GM19043 (cell line): ENCODE measurements at regions not wholly inside any gene's neighbourhood (a gene's known extent, or its start where the extent isn't known, plus 50 kb on each side); places are given as distances from the start of the nearest gene placed in this dataset.

Experiments used
- ATAC-seq: cut with Tn5 transposase; IDR thresholded peaks from one replicate; pipeline ENCODE4 v1.9.1; 2021; ENCODE audit warnings: low read depth; ENCODE audit not compliant: unreplicated experiment

GRCh38 chr18:23341983-23342382, 111.1 kb upstream of the RIOK3 start:
- ATAC-seq = no peak

DNA sequence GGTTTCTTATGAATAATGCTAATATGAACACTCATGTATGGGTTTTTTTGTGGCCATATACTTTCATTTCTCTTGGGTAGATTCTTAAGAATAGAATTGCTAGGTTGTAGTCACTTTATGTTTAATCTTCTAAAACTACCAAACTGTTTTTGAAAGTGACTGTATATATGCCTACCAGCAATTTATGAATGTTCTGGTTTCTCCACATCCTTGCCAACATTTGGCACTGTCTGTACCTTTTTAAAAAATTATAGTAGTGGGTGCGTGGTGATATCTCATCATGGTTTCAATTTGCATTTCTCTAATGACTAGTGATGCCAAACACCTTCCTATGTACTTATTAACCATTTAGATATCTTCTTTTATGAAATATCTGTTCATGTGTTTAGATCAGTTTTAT, 110.6 kb upstream of the RIOK3 start:
- ATAC-seq = no peak

DNA sequence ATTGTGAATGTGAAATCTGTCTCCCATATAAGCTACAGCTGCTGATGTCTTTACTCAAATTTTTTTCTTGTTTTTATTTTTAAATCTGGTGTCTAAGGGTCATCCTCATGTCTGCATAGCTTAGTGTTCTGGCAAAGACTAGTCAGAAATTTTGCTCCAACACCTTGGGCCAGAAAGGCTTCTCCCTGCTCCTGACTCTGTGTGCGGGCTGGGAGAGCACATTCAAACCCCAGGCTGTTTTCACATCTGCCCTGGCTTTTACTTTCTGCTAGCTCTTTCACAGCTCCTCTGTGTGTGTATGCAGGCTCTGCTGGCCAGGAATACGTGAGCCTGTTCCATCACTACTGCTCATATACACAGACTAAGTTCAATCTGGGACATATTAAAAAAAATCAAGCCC, 102.9 kb upstream of the RIOK3 start:
- no peak for ATAC-seq

- ATAC-seq = no peak
These were observed 101.6 kb upstream of the RIOK3 start for GRCh38 chr18:23351521-23351920.

GRCh38 chr18:23352042-23352441, 101.0 kb upstream of the RIOK3 start:
- ATAC-seq = no peak

GRCh38 chr18:23353459-23353858, 99.6 kb upstream of the RIOK3 start:
- ATAC-seq = peak; percentile 48

DNA sequence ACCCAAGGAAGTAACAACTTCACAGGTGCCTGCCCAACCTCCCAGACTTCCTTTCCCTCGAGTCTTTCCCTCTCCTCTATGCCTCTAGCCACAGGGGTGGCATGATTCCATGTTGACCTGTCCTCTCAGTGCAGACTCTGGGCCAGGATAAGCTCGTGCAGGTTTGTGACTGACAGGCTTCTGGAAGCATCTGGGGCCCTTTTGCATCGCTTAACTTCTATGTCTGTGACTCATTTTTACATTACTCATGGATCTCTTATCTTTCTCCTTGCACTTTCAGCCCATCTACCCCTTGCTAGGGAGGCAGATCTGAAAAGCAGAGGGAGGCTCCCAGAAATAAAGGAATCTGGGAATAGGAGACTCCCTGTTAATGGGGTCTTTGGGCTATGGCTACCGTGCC, 98.5 kb upstream of the RIOK3 start:
- ATAC-seq = no peak

DNA sequence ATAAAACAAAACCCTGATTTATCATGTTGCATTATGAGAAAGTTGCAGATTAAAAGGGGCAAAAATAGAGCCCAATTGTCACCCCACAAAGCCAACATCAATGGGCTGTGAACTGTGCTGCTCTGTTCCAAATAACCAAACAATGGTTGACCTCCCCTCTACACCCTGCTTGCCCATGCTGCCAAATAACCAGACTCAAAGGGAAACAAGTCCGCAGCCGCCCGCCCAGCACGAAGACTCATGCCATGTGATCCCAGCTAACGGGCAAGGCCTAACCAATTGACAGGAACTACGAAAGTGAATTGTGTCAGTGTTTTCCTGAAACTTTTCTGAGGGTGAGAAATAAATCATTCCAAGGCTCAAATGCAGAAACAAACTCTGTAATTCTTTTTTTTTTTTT, 97.9 kb upstream of the RIOK3 start:
- no peak for ATAC-seq

- no peak for ATAC-seq
These were observed 96.7 kb upstream of the RIOK3 start for GRCh38 chr18:23356424-23356823.

GRCh38 chr18:23356915-23357601, 96.0 kb upstream of the RIOK3 start:
- ATAC-seq = no peak

GRCh38 chr18:23357996-23358594, 95.0 kb upstream of the RIOK3 start:
- no peak for ATAC-seq

GRCh38 chr18:23359421-23359820, 93.7 kb upstream of the RIOK3 start:
- no peak for ATAC-seq

DNA sequence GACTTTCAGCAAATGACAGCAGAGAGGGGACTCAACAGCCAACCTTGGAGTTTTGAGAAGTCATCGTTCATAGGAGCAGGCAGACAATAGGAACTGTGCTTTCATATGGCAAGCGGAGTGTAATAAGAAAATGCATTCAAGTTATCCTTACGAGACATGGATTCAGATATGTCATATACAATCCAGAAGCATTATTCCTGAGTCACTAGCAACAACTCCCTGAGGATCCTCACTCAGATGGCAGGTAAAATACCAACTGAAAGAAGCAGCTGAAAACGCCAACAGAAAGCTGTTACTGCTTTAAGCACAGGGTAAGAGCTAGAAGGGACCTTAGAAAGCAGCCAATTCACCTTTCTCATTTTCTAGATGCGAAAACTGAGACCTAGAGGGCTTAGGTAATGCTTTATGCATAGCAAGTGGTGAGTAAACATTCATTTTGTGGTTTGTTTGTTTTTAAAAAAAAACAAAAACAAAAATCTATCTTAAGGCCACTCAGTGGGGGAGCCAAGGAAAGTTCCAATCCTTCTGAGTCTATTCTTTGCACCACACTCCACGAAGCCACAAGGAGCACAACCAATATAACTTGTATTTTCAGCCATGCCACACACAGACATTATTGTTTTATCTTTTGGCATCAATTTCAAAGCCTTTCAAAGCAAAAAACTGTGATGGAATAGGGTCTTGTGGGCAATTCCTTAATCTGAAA, 89.1 kb upstream of the RIOK3 start:
- ATAC-seq = no peak

DNA sequence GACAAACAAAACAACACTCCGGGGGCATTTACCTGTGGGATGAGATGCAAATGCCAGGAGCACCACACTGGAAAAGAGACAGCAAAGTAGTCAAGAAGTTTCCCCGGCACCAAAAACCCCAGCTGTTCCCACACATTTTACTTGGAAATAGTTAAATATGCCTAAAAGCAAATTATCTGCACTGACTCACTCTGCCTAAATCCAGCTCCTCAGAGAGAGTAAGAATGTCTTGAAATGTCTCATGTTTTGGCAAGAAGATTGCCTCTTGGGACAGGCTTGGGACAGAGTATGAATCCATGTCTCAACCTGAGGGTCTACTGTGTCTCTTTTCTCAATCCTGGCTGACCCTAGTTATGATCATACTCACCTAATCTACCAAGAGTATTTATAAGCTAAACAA, 87.5 kb upstream of the RIOK3 start:
- ATAC-seq = no peak

- no peak for ATAC-seq
These were observed 83.8 kb upstream of the RIOK3 start for GRCh38 chr18:23369266-23369665.

GRCh38 chr18:23373570-23373969, 79.5 kb upstream of the RIOK3 start:
- ATAC-seq = no peak

GRCh38 chr18:23377669-23378301, 75.3 kb upstream of the RIOK3 start:
- no peak for ATAC-seq

DNA sequence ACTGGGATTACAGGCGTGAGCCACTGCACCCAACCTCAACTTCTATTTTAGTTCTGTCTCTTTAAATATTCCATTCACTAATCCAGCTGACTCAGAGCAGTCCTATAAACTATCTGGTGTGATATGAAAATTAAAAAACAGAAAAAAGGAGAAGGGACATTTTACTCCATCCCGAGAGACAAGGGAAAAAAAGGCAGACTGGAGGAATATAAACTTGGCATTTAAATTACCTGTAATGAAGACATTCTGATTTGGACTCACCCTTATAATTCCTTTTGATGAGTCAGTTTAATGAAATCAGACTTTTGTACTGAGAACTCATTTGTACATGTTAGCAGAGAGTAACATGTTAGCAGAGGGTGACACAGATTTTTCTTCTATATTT, 74.8 kb upstream of the RIOK3 start:
- no peak for ATAC-seq

DNA sequence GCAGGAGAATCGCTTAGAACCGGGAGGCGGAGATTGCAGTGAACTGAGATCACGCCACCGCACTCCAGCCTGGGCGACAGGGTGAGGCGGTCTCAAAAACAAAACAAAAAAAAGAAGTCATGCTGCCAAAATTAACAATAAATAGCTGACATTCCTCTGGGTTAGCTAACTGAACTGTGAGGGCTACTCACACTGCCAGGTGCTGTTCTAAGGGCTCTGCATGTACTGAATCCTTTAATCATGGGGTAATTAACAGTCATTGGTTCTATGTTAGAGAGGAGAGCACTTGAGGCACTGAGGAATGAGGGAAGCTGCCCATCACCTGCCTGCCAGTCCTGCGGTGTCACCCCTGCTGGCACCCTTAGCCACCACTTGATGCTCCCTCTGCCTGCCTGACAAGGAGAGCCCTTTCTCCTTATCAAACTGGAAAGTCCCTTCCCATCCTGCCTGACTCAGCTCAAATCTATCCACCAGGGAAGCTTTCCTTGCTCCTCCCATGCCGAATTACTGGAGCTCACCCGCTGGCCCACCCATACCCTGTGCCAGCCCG, 73.0 kb upstream of the RIOK3 start:
- ATAC-seq = no peak

GRCh38 chr18:23380817-23381216, 72.3 kb upstream of the RIOK3 start:
- no peak for ATAC-seq

GRCh38 chr18:23383494-23383893, 69.6 kb upstream of the RIOK3 start:
- no peak for ATAC-seq
